ENCODE measurements at regions not wholly inside any gene's neighbourhood (a gene's known extent, or its start where the extent isn't known, plus 50 kb on each side); places are given as distances from the start of the nearest gene placed in this dataset.
"Not testable (repeated sequence)": the region's sequence is repeated elsewhere in the genome, so short reads cannot be mapped to it uniquely, and the experiment has no call there.

- H3K4me3 Mint-ChIP-seq = no peak overlapping the region
- TF ChIP-seq MLX (CRISPR knock-in tag; IDR thresholded peaks at IDR 0.05) = no peak
- TF ChIP-seq TEAD1 (CRISPR knock-in tag; IDR thresholded peaks at IDR 0.05) = no peak
- TF ChIP-seq NFE2L1 (CRISPR knock-in tag; IDR thresholded peaks at IDR 0.05) = no peak
- TF ChIP-seq SP1 (CRISPR knock-in tag; conservative IDR thresholded peaks at IDR 0.05) = no peak
- TF ChIP-seq JAZF1 (CRISPR knock-in tag; IDR thresholded peaks at IDR 0.05) = no peak
- no peak for TF ChIP-seq EMX1 (CRISPR knock-in tag; IDR thresholded peaks at IDR 0.05)
- no peak for TF ChIP-seq AR (CRISPR knock-in tag; IDR thresholded peaks at IDR 0.05)
- no peak for TF ChIP-seq E2F1 (CRISPR knock-in tag; IDR thresholded peaks at IDR 0.05)
- no peak for TF ChIP-seq RORB (CRISPR knock-in tag; IDR thresholded peaks at IDR 0.05)
- no peak for TF ChIP-seq MYBL2 (CRISPR knock-in tag; IDR thresholded peaks at IDR 0.05)
- no peak for TF ChIP-seq ARID4B (CRISPR knock-in tag; IDR thresholded peaks at IDR 0.05; ENCODE audit: borderline replicate concordance)
- no peak for TF ChIP-seq ZNF232 (CRISPR knock-in tag; IDR thresholded peaks at IDR 0.05)
- no peak for TF ChIP-seq RELA (CRISPR knock-in tag; IDR thresholded peaks at IDR 0.05; ENCODE audit: borderline replicate concordance)
- TF ChIP-seq GABPB1 (CRISPR knock-in tag; IDR thresholded peaks at IDR 0.05) = no peak
- no peaks in the 10 kb centered on the region for H3K36me3 Mint-ChIP-seq
- no peak overlapping the region for H3K27ac Mint-ChIP-seq
- ChIA-PET CTCF (no interaction called here), POLR2A (no interaction called here)
- H3K4me1 Mint-ChIP-seq = no peaks in the 10 kb centered on the region
- peaks cover 6% of the 10 kb centered on the region; the same call in 1 of the 2 replicates for H3K9me3 Mint-ChIP-seq
- no peak for DNase-seq (ENCODE audit: low spot score)
- no peak for ATAC-seq
- no peaks in the 10 kb centered on the region for H3K27me3 Mint-ChIP-seq (ENCODE audit: low read depth)
These were observed 242.7 kb upstream of the VSTM2A start for GRCh38 chr7:54299426-54299825.

- CTCF ChIA-PET = not testable (repeated sequence)
These were observed 226.2 kb upstream of the VSTM2A start for GRCh38 chr7:54315955-54316354.

GRCh38 chr7:54326592-54327167 is 215.5 kb upstream of the VSTM2A start:
- Mint-ChIP-seq H3K27ac (no peak overlapping the region), H3K36me3 (peaks cover 29% of the 10 kb centered on the region), H3K4me1 (peaks cover 15% of the 10 kb centered on the region), H3K4me3 (no peak overlapping the region), H3K27me3 (ENCODE audit: low read depth) (peaks cover 19% of the 10 kb centered on the region), H3K9me3 (peaks cover 34% of the 10 kb centered on the region)
- no peak for ATAC-seq
- CTCF ChIA-PET = no interaction called here
- DNase-seq (ENCODE audit: low spot score) = no peak
- POLR2A ChIA-PET = no interaction called here
- TF ChIP-seq SMAD3 (CRISPR knock-in tag; IDR thresholded peaks at IDR 0.05; ENCODE audit: borderline replicate concordance) = no peak
- no peak for TF ChIP-seq ATF6 (CRISPR knock-in tag; IDR thresholded peaks at IDR 0.05)
- TF ChIP-seq ATF1 (CRISPR knock-in tag; IDR thresholded peaks at IDR 0.05) = no peak
- TF ChIP-seq KAT7 (CRISPR knock-in tag; IDR thresholded peaks at IDR 0.05; ENCODE audit: borderline replicate concordance) = no peak
- TF ChIP-seq HMGA2 (CRISPR knock-in tag; IDR thresholded peaks at IDR 0.05) = no peak
- no peak for TF ChIP-seq CREB1 (CRISPR knock-in tag; IDR thresholded peaks at IDR 0.05)
- TF ChIP-seq NFATC4 (CRISPR knock-in tag; IDR thresholded peaks at IDR 0.05) = no peak
- no peak for TF ChIP-seq SMAD4 (CRISPR knock-in tag; IDR thresholded peaks at IDR 0.05)
- no peak for TF ChIP-seq ELF4 (CRISPR knock-in tag; IDR thresholded peaks at IDR 0.05; ENCODE audit: low read depth)
- TF ChIP-seq ZBTB21 (CRISPR knock-in tag; IDR thresholded peaks at IDR 0.05; ENCODE audit: borderline replicate concordance) = no peak
- no peak for TF ChIP-seq ESRRA (CRISPR knock-in tag; IDR thresholded peaks at IDR 0.05; ENCODE audit: borderline replicate concordance)

More at GRCh38 chr7:54315955-54316354, 226.2 kb upstream of the VSTM2A start:
- ATAC-seq; DNase-seq (ENCODE audit: low spot score); H3K27me3 Mint-ChIP-seq (ENCODE audit: low read depth); H3K4me1 Mint-ChIP-seq; POLR2A ChIA-PET; H3K9me3 Mint-ChIP-seq; H3K4me3 Mint-ChIP-seq; H3K27ac Mint-ChIP-seq; H3K36me3 Mint-ChIP-seq: not testable (repeated sequence)

Data from WTC11 (cell line).